HepG2 (cell line): ENCODE measurements at regions not wholly inside any gene's neighbourhood (a gene's known extent, or its start where the extent isn't known, plus 50 kb on each side); places are given as distances from the start of the nearest gene placed in this dataset.

Experiments used
- ATAC-seq: fragments of 200-7000 bp; cut with Tn5 transposase; 3 replicates; pipeline ENCODE4 v1.9.1; 2020; ENCODE audit warnings: mild to moderate bottlenecking, moderate library complexity
- BruUV-seq: library from RNA; stranded (reverse); fragments of 400-500 nt; replicated peaks from 2 replicates; lab custom pipeline; 2021; lab: Mats Ljungman, UMichigan
- CTCF ChIA-PET: fragments of 300-600 bp; formaldehyde crosslinking; extraction: SDS; loops from one replicate; lab custom pipeline; 2021; ENCODE audit warnings: low total read pairs, inconsistent platforms, low intra/inter-chr PET ratio; lab: Yijun Ruan, JAX
- POLR2A ChIA-PET: fragments of 350-600 bp; sonication (Branson Sonifier 250); formaldehyde crosslinking; loops from one replicate; lab custom pipeline; 2020; ENCODE audit warnings: antibody characterized with exemption, inconsistent platforms; lab: Yijun Ruan, JAX
- DNase-seq: peaks from one replicate; pipeline ENCODE4 v3.0.0-alpha.2; 2015; ENCODE audit warnings: low spot score
- FAIRE-seq: peaks from 3 replicates; lab custom pipeline; 2011; peaks lifted over from hg19 to GRCh38; lab: Jason Lieb, UNC
- H2AFZ ChIP-seq: one replicate; pipeline ENCODE4 v1.6.1; 2011; ENCODE audit warnings: low read length, inconsistent platforms
- H3K27ac ChIP-seq: fragments of 300-600 bp; 3 replicates; pipeline ENCODE4 v1.8.0; 2011; ENCODE audit warnings: mixed run types, mild to moderate bottlenecking, mixed read lengths, low read length, inconsistent platforms; ENCODE audit not compliant: insufficient read depth; ENCODE audit errors: extremely low read length
- H3K27me3 ChIP-seq, 2 experiments: fragments of 200-600 bp in 1 of 2; 2 replicates in 1 of 2; 3 replicates in 1 of 2; pipeline versions ENCODE4 v1.6.0 to v1.8.0; 2011; ENCODE audit warnings: low read length in 2 of 2, mild to moderate bottlenecking in 2 of 2, moderate library complexity in 2 of 2, inconsistent platforms in 1 of 2; ENCODE audit not compliant: insufficient read depth in 2 of 2, control insufficient read depth in 1 of 2
- H3K36me3 ChIP-seq, 2 experiments: fragments of 200-600 bp in 1 of 2; replicated peaks in 1 of 2; 2 replicates in 1 of 2; 3 replicates in 1 of 2; pipeline versions ENCODE4 v1.5.1 to v1.8.0; 2011; ENCODE audit warnings: low read length in 2 of 2, inconsistent platforms in 1 of 2; ENCODE audit not compliant: insufficient read depth in 2 of 2, control insufficient read depth in 1 of 2
- H3K4me1 ChIP-seq: 2 replicates; pipeline ENCODE4 v1.5.1; 2012; ENCODE audit warnings: low read length, inconsistent platforms; ENCODE audit not compliant: insufficient read depth
- H3K4me2 ChIP-seq: 2 replicates; pipeline ENCODE4 v1.6.0; 2011; ENCODE audit warnings: low read depth, low read length, inconsistent platforms
- H3K4me3 ChIP-seq, 3 experiments: fragments of 200-600 bp in 1 of 3; sonication (generic), shearing (Covaris generic) in 1 of 3; replicated peaks in 1 of 3; 2 replicates each; pipeline ENCODE4 v1.5.1; 2011 to 2016; ENCODE audit warnings: low read length in 3 of 3, inconsistent platforms in 2 of 3, low read depth in 2 of 3, mild to moderate bottlenecking in 2 of 3, control low read depth in 1 of 3, mixed read lengths in 1 of 3; ENCODE audit not compliant: insufficient read depth in 1 of 3
- H3K79me2 ChIP-seq: one replicate; pipeline ENCODE4 v1.6.1; 2011; ENCODE audit warnings: low read length, inconsistent platforms; ENCODE audit not compliant: insufficient read depth
- H3K9ac ChIP-seq: 2 replicates; pipeline ENCODE4 v1.6.0; 2011; ENCODE audit warnings: mild to moderate bottlenecking, low read depth, low read length, inconsistent platforms; ENCODE audit not compliant: insufficient read depth
- H3K9me3 ChIP-seq: 2 replicates; pipeline ENCODE4 v1.5.1; 2012; ENCODE audit warnings: mild to moderate bottlenecking, low read length
- H4K20me1 ChIP-seq: 2 replicates; pipeline ENCODE4 v1.6.0; 2011; ENCODE audit warnings: inconsistent platforms, mild to moderate bottlenecking, low read length, moderate library complexity; ENCODE audit not compliant: insufficient read depth
- CAMTA2 ChIP-seq: sonication (generic); formaldehyde crosslinking; IDR thresholded peaks from 2 replicates; pipeline ENCODE4 v1.4.0; 2020; ENCODE audit warnings: mild to moderate bottlenecking, missing genetic modification reagents, borderline replicate concordance
- CENPT ChIP-seq: sonication (generic); formaldehyde crosslinking; IDR thresholded peaks from 2 replicates; pipeline ENCODE4 v1.8.0; 2022; ENCODE audit warnings: low read depth, mild to moderate bottlenecking, moderate library complexity, missing genetic modification reagents
- GTF3A ChIP-seq: sonication (generic); formaldehyde crosslinking; conservative IDR thresholded peaks from 2 replicates; pipeline ENCODE4 v1.4.0; 2020; ENCODE audit warnings: mild to moderate bottlenecking, missing genetic modification reagents
- HOXA3 ChIP-seq: sonication (generic); formaldehyde crosslinking; IDR thresholded peaks from 2 replicates; pipeline ENCODE4 v1.5.0; 2020; ENCODE audit warnings: missing genetic modification reagents
- KLF12 ChIP-seq: sonication (generic); formaldehyde crosslinking; IDR thresholded peaks from 2 replicates; pipeline ENCODE4 v1.4.0; 2020; ENCODE audit warnings: missing genetic modification reagents, borderline replicate concordance
- RAD51 ChIP-seq: fragments of 450-650 bp; IDR thresholded peaks from 2 replicates; pipeline ENCODE4 v1.6.1; 2016; ENCODE audit warnings: borderline replicate concordance
- ZBTB42 ChIP-seq: sonication (generic); formaldehyde crosslinking; IDR thresholded peaks from 2 replicates; pipeline ENCODE4 v1.5.0; 2020; ENCODE audit warnings: mild to moderate bottlenecking, missing genetic modification reagents
- ZNF136 ChIP-seq: sonication (generic); formaldehyde crosslinking; IDR thresholded peaks from 2 replicates; pipeline ENCODE4 v1.8.1; 2022; ENCODE audit warnings: low read depth, mild to moderate bottlenecking, moderate library complexity, missing genetic modification reagents
- ZNF232 ChIP-seq: sonication (generic); formaldehyde crosslinking; IDR thresholded peaks from 2 replicates; pipeline ENCODE4 v1.4.0; 2020; ENCODE audit warnings: missing genetic modification reagents, borderline replicate concordance
- ZNF276 ChIP-seq: sonication (generic); formaldehyde crosslinking; IDR thresholded peaks from 2 replicates; pipeline ENCODE4 v1.4.0; 2020; ENCODE audit warnings: mild to moderate bottlenecking, low read depth, missing genetic modification reagents
- ZNF512B ChIP-seq: sonication (generic); formaldehyde crosslinking; IDR thresholded peaks from 2 replicates; pipeline ENCODE4 v1.5.1; 2020; ENCODE audit warnings: missing genetic modification reagents, mild to moderate bottlenecking, borderline replicate concordance
- ZNF569 ChIP-seq: sonication (generic); formaldehyde crosslinking; IDR thresholded peaks from 2 replicates; pipeline ENCODE4 v1.5.0; 2020; ENCODE audit warnings: mild to moderate bottlenecking, missing genetic modification reagents, moderate library complexity, borderline replicate concordance
- ZNF776 ChIP-seq: sonication (generic); formaldehyde crosslinking; IDR thresholded peaks from 2 replicates; pipeline ENCODE4 v1.4.0; 2020; ENCODE audit warnings: mild to moderate bottlenecking, missing genetic modification reagents
- WGBS: methylation state at CpG from one replicate; pipeline ENCODE4 v1.1.6; 2017; ENCODE audit warnings: low lambda C conversion rate; 5-methylcytosine and 5-hydroxymethylcytosine counted together
- in situ Hi-C: cut with HindIII; loops from 2 replicates; pipeline ENCODE4 v1.10.0; 2017; ENCODE audit warnings: low pct_unique_long_range_greater_than_20kb; ENCODE audit not compliant: extremely low pct_ligation_motif_present
- intact Hi-C: fragments of 100-400 bp; cut with micrococcal nuclease; formaldehyde crosslinking; loops from one replicate; pipeline ENCODE4 v1.10.0; 2022; ENCODE audit not compliant: unreplicated experiment

GRCh38 chr11:22476589-22476988 lies 138.4 kb downstream of the SLC17A6 start:
- TF ChIP-seq ZNF569 (CRISPR knock-in tag) (no peak), ZNF232 (no peak), CENPT (CRISPR knock-in tag) (no peak), RAD51 (peak; percentile 64; the same call in 1 of the 2 replicates), GTF3A (CRISPR knock-in tag) (no peak)
- in situ Hi-C loops (no loop called here), intact Hi-C loops (no loop called here)
- H4K20me1 ChIP-seq, result no peaks in the 10 kb centered on the region
- ChIA-PET POLR2A (no interaction called here), CTCF (no interaction called here)
- under 1% methylated on average over 3 of the region's 3 CpGs for WGBS
- no peaks in the 10 kb centered on the region for H3K36me3 ChIP-seq
- H3K4me1 ChIP-seq, result no peaks in the 10 kb centered on the region
- H3K79me2 ChIP-seq, result no peaks in the 10 kb centered on the region
- no TSS peak for BruUV-seq
- ATAC-seq (no peak), FAIRE-seq (no peak), DNase-seq (no peak)
- no peak overlapping the region for H2AFZ ChIP-seq
- H3K9me3 ChIP-seq, result no peaks in the 10 kb centered on the region
- H3K9ac ChIP-seq, result no peak overlapping the region
- no peaks in the 10 kb centered on the region for H3K27me3 ChIP-seq
- H3K27ac ChIP-seq, result no peak overlapping the region
- no peak overlapping the region for H3K4me3 ChIP-seq
- H3K4me2 ChIP-seq, result no peak overlapping the region

GRCh38 chr11:22474616-22475015 lies 136.4 kb downstream of the SLC17A6 start:
- H3K36me3 ChIP-seq, result no peaks in the 10 kb centered on the region
- no peak for DNase-seq
- no peaks in the 10 kb centered on the region for H3K79me2 ChIP-seq
- H3K9me3 ChIP-seq, result no peaks in the 10 kb centered on the region
- H3K27ac ChIP-seq, result no peak overlapping the region
- no peaks in the 10 kb centered on the region for H3K4me1 ChIP-seq
- ChIA-PET POLR2A (no interaction called here), CTCF (no interaction called here)
- H3K27me3 ChIP-seq, result no peaks in the 10 kb centered on the region
- BruUV-seq, result no TSS peak
- no peak overlapping the region for H3K9ac ChIP-seq
- no peak for ATAC-seq
- no peak overlapping the region for H3K4me3 ChIP-seq
- TF ChIP-seq CAMTA2 (CRISPR knock-in tag) (no peak), ZNF776 (no peak), HOXA3 (CRISPR knock-in tag) (no peak), ZNF276 (CRISPR knock-in tag) (no peak), ZBTB42 (CRISPR knock-in tag) (no peak), ZNF512B (CRISPR knock-in tag) (no peak), ZNF136 (CRISPR knock-in tag) (no peak), KLF12 (CRISPR knock-in tag) (no peak), CENPT (CRISPR knock-in tag) (no peak)
- intact Hi-C loops, result no loop called here
- in situ Hi-C loops, result no loop called here
- 14% methylated on average over 4 of the region's 4 CpGs for WGBS
- FAIRE-seq, result no peak
- no peak overlapping the region for H2AFZ ChIP-seq
- no peaks in the 10 kb centered on the region for H4K20me1 ChIP-seq
- no peak overlapping the region for H3K4me2 ChIP-seq
